HCT116 (cell line): ENCODE measurements at regions not wholly inside any gene's neighbourhood (a gene's known extent, or its start where the extent isn't known, plus 50 kb on each side); places are given as distances from the start of the nearest gene placed in this dataset. TPM values are rescaled to one million over a fixed set of nuclear protein-coding genes. Genes with fewer than 3 reads are reported as not detected.

Experiments
- ATAC-seq: fragments of 200-7000 bp; cut with Tn5 transposase; 2 replicates; pipeline ENCODE4 v1.9.1; 2020; ENCODE audit warnings: mild to moderate bottlenecking, moderate library complexity
- BruUV-seq: library from RNA; stranded (reverse); fragments of 400-500 nt; replicated peaks from 2 replicates; lab custom pipeline; 2021; lab: Mats Ljungman, UMichigan
- CTCF ChIA-PET: fragments of 300-600 bp; sonication (Branson Sonifier 250); formaldehyde crosslinking; loops from one replicate; lab custom pipeline; 2021; ENCODE audit warnings: antibody characterized with exemption; lab: Charles Lee
- POLR2A ChIA-PET: fragments of 300-600, 350-600 bp; sonication (Branson Sonifier 250); formaldehyde crosslinking; loops from one replicate; lab custom pipeline; 2021; ENCODE audit warnings: antibody characterized with exemption; lab: Charles Lee
- RAD21 ChIA-PET, 2 experiments: fragments of 300-600 bp; sonication (Branson Sonifier 250); formaldehyde crosslinking; loops; one replicate each; lab custom pipeline; 2023; ENCODE audit warnings: low total read pairs in 2 of 2; ENCODE audit not compliant: uncharacterized antibody in 2 of 2, unreplicated experiment in 2 of 2, low non-redundant PET in 1 of 2; lab: Charles Lee
- DNase-seq: peaks from one replicate; pipeline ENCODE4 v3.0.0-alpha.2; 2010; ENCODE audit warnings: low read depth, low spot score
- H2AFZ ChIP-seq: fragments of 200-600 bp; shearing (Covaris generic), sonication (generic); 2 replicates; pipeline ENCODE4 v1.6.1; 2017; ENCODE audit warnings: low read depth, mixed run types, mixed read lengths, antibody characterized with exemption, low read length; ENCODE audit not compliant: poor library complexity, severe bottlenecking
- H3K27ac ChIP-seq: 2 replicates; pipeline ENCODE4 v1.5.1; 2012; ENCODE audit warnings: low read depth, low read length
- H3K27me3 ChIP-seq: fragments of 200-600 bp; sonication (generic); 2 replicates; pipeline ENCODE4 v1.6.1; 2016; ENCODE audit warnings: mixed run types, low read length, mixed read lengths; ENCODE audit not compliant: insufficient read depth
- H3K36me3 ChIP-seq, 2 experiments: fragments of 200-500 bp in 1 of 2; fragments of 200-600 bp in 1 of 2; sonication (Bioruptor generic) in 1 of 2; sonication (generic) in 1 of 2; 2 replicates each; pipeline versions ENCODE4 v1.5.1 to v1.6.1; 2014 to 2016; ENCODE audit warnings: low read length in 2 of 2, inconsistent platforms in 1 of 2, mixed read lengths in 1 of 2, mixed run types in 1 of 2; ENCODE audit not compliant: insufficient read depth in 2 of 2, control insufficient read depth in 1 of 2
- H3K4me1 ChIP-seq, 2 experiments: fragments of 200-600 bp in 1 of 2; sonication (generic) in 1 of 2; 2 replicates each; pipeline versions ENCODE4 v1.5.1 to v1.6.1; 2012 to 2017; ENCODE audit warnings: low read length in 2 of 2, inconsistent platforms in 1 of 2, mild to moderate bottlenecking in 1 of 2, mixed read lengths in 1 of 2, mixed run types in 1 of 2, moderate library complexity in 1 of 2; ENCODE audit not compliant: insufficient read depth in 2 of 2, control insufficient read depth in 1 of 2
- H3K4me2 ChIP-seq: fragments of 200-600 bp; sonication (generic); 2 replicates; pipeline ENCODE4 v1.6.1; 2017; ENCODE audit warnings: mixed run types, low read length, mixed read lengths
- H3K4me3 ChIP-seq, 2 experiments: fragments of 200-600 bp in 1 of 2; sonication (generic) in 1 of 2; replicated peaks in 1 of 2; 2 replicates each; pipeline ENCODE4 v1.5.1; 2011 to 2016; ENCODE audit warnings: low read length in 2 of 2, control low read depth in 1 of 2, low read depth in 1 of 2, mild to moderate bottlenecking in 1 of 2, mixed read lengths in 1 of 2, mixed run types in 1 of 2
- H3K79me2 ChIP-seq: fragments of 200-600 bp; sonication (generic); 2 replicates; pipeline ENCODE4 v1.6.1; 2017; ENCODE audit warnings: mild to moderate bottlenecking, mixed run types, low read length, moderate library complexity, mixed read lengths; ENCODE audit not compliant: insufficient read depth
- H3K9ac ChIP-seq: fragments of 200-600 bp; sonication (generic); 2 replicates; pipeline ENCODE4 v1.6.1; 2016; ENCODE audit warnings: low read length, mixed read lengths
- H3K9me2 ChIP-seq: fragments of 200-600 bp; sonication (generic), shearing (Covaris generic); 2 replicates; pipeline ENCODE4 v1.6.1; 2017; ENCODE audit warnings: mixed run types, mild to moderate bottlenecking, moderate library complexity; ENCODE audit not compliant: insufficient read depth
- H3K9me3 ChIP-seq, 2 experiments: fragments of 200-500 bp in 1 of 2; fragments of 200-600 bp in 1 of 2; sonication (Bioruptor generic) in 1 of 2; sonication (generic) in 1 of 2; 2 replicates each; pipeline ENCODE4 v1.6.1; 2014 to 2017; ENCODE audit warnings: low read length in 2 of 2, mixed read lengths in 2 of 2, inconsistent platforms in 1 of 2, low read depth in 1 of 2, mild to moderate bottlenecking in 1 of 2, mixed run types in 1 of 2, moderate library complexity in 1 of 2; ENCODE audit not compliant: control insufficient read depth in 1 of 2, insufficient read depth in 1 of 2
- H4K20me1 ChIP-seq: fragments of 200-600 bp; sonication (generic), shearing (Covaris generic); 2 replicates; pipeline ENCODE4 v1.6.1; 2017; ENCODE audit warnings: mixed run types, mild to moderate bottlenecking, moderate library complexity; ENCODE audit not compliant: insufficient read depth
- SP1 ChIP-seq: IDR thresholded peaks from 2 replicates; pipeline ENCODE4 v1.6.1; 2012; ENCODE audit warnings: low read depth
- intact Hi-C: fragments of 100-400 bp; cut with micrococcal nuclease; formaldehyde crosslinking; loops from 2 replicates; pipeline ENCODE4 v1.10.0; 2022
- microRNA counts: library from miRNA; unstranded; fragments of <30 nt; microRNA quantifications from one replicate; lab custom pipeline; 2015
- microRNA-seq: library from miRNA; unstranded; fragments of <30 nt; microRNA quantifications from one replicate; pipeline ENCODE4, GENCODE V29; 2016; ENCODE audit warnings: borderline number of aligned reads
- TF ChIP-seq, protein P1 (sequence below): IDR thresholded peaks from 2 replicates; pipeline ENCODE4 v1.6.1; 2012

DNA sequence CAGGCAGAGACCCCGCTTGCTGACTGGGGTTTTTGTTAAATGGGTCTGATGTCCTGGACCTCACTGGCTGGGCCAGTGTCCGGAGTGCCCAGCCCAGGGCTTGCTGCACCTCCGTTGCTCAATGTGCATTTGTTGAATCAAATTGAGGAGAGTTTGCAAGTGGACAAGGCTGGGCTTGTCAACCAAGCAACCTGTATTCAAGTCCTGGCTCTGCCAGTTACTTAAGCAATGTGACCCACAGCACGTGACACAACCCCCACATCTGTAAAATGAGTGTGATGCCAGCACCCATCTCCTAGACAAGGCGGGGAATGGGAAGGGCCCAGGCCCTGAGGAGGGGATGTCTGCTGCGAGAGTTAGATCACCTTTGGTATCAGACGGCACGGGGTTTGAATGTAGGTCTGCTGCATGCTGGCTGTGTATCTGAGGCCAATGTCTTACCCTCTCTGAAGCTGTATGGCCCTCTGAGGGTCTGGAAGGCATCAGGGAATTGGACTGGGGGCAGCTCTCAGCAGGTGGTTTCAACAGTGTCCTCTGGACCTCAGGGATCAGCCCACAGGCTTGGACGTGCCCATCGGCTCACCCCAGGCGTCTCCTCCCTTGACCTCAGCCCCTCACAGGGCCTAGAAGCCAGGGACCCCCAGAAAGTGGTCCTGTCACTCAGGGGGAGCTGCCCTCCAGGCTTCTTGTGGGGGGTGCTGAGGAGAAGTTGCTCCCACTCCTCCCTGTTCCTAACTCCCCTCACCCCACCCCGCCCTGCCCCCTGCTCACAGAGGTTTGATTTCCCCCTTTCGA is 51.0 kb upstream of the RUNX3 start:
- ATAC-seq: no peak

More for the DNA sequence above, 51.0 kb upstream of the RUNX3 start:
- Histone ChIP-seq H3K36me3 (no peaks in the 10 kb centered on the region), H3K27me3 (no peaks in the 10 kb centered on the region), H3K9me2 (no peaks in the 10 kb centered on the region), H3K79me2 (no peaks in the 10 kb centered on the region), H3K4me3 (no peak overlapping the region), H4K20me1 (no peaks in the 10 kb centered on the region), H3K4me2 (no peak overlapping the region), H3K9ac (no peak overlapping the region), H3K4me1 (no peaks in the 10 kb centered on the region), H3K9me3 (peaks cover 0 to 7% of the 10 kb centered on the region in 2 experiments; a peak in 2 of 4 replicates), H2AFZ (no peak overlapping the region), H3K27ac (no peak overlapping the region)
- BruUV-seq: no TSS peak
- RAD21 ChIA-PET: no interaction called here
- intact Hi-C loops: no loop called here
- TF ChIP-seq, protein P1, sequence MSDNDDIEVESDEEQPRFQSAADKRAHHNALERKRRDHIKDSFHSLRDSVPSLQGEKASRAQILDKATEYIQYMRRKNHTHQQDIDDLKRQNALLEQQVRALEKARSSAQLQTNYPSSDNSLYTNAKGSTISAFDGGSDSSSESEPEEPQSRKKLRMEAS: no peak
- TF ChIP-seq SP1: no peak
- DNase-seq: no peak
- CTCF ChIA-PET: no interaction called here
- POLR2A ChIA-PET: no interaction called here

MicroRNAs encoded in the stretch of these regions (microRNA counts, 767-probe panel; counts per million panel counts)
- microRNA hsa-miR-4425 (lab: Ali Mortazavi, UCI): not detected

Small RNA genes in the stretch of these regions (microRNA-seq; reads per million reads assigned to microRNA genes)
- gene MIR4425: not detected
